ENCODE measurements at regions not wholly inside any gene's neighbourhood (a gene's known extent, or its start where the extent isn't known, plus 50 kb on each side); places are given as distances from the start of the nearest gene placed in this dataset.
"Not testable (repeated sequence)": the region's sequence is repeated elsewhere in the genome, so short reads cannot be mapped to it uniquely, and the experiment has no call there.

GRCh38 chr14:71165121-71166031 lies 258.1 kb downstream of the PCNX1 start:
- no peak for DNase-seq

GRCh38 chr14:71166180-71166837 lies 259.1 kb downstream of the PCNX1 start:
- DNase-seq: no peak

GRCh38 chr14:71167325-71167950 lies 260.2 kb downstream of the PCNX1 start:
- DNase-seq: not testable (repeated sequence)

GRCh38 chr14:71168161-71168560 lies 260.9 kb downstream of the PCNX1 start:
- DNase-seq: not testable (repeated sequence)

GRCh38 chr14:71168564-71169427 lies 261.5 kb downstream of the PCNX1 start:
- no peak for DNase-seq

GRCh38 chr14:71169861-71170260 lies 262.6 kb downstream of the PCNX1 start:
- DNase-seq: peak; percentile 22 to 42

- no peak for DNase-seq
These were observed 268.2 kb downstream of the PCNX1 start for GRCh38 chr14:71175491-71175890.

GRCh38 chr14:71179066-71179465 lies 271.8 kb downstream of the PCNX1 start:
- no peak for DNase-seq

- DNase-seq: no peak
These were observed 273.1 kb downstream of the PCNX1 start for GRCh38 chr14:71180397-71180796.

GRCh38 chr14:71181215-71182003 lies 274.1 kb downstream of the PCNX1 start:
- DNase-seq: no peak

GRCh38 chr14:71183876-71184689 lies 276.8 kb downstream of the PCNX1 start:
- DNase-seq: peak; percentile 85 to 87

- no peak for DNase-seq
These were observed 278.4 kb downstream of the PCNX1 start for GRCh38 chr14:71185637-71186036.

- no peak for DNase-seq
These were observed 280.5 kb downstream of the PCNX1 start for GRCh38 chr14:71187633-71188356.

- DNase-seq: no peak
These were observed 283.6 kb downstream of the PCNX1 start for GRCh38 chr14:71190770-71191374.

GRCh38 chr14:71193663-71194062 lies 286.4 kb downstream of the PCNX1 start:
- no peak for DNase-seq

- peak in 1 of 2 experiments; percentile 76 for DNase-seq
These were observed 287.0 kb downstream of the PCNX1 start for GRCh38 chr14:71194251-71194650.

- no peak for DNase-seq
These were observed 289.7 kb downstream of the PCNX1 start for GRCh38 chr14:71196921-71197320.

GRCh38 chr14:71198687-71199086 lies 291.4 kb downstream of the PCNX1 start:
- no peak for DNase-seq

GRCh38 chr14:71201840-71202239 lies 294.6 kb downstream of the PCNX1 start:
- no peak for DNase-seq

GRCh38 chr14:71202881-71203280 lies 295.6 kb downstream of the PCNX1 start:
- no peak for DNase-seq
